ENCODE measurements at regions not wholly inside any gene's neighbourhood (a gene's known extent, or its start where the extent isn't known, plus 50 kb on each side); places are given as distances from the start of the nearest gene placed in this dataset.

DNA sequence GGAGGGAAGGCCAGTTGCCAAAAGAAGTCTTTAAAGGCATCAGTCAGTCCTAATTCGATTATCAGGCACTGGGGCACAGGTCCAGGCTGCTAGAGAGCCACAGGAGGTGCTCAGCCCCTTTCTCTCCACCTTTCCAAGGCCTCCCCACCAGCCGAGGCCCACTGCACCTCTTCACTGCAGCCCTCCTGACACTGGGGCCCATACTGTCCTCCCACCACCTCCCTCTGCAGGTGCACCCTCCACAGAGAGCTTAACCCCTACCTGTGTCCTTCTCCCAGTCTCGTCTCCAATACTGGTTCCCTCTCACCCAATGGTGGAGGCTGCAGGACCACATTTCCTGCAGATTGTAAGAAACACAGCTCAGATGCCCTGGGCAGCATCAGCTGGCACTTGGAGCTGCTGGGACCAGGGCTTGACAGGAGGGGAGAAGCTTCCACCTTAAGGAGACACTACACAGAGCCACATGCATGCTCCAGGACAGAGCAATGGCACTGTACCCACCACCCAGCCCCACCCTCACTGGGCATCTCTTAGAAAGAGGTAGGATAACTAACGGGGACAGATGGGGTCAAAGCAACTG lies 81.6 kb upstream of the PRR20G start:
- TF ChIP-seq, protein P1, sequence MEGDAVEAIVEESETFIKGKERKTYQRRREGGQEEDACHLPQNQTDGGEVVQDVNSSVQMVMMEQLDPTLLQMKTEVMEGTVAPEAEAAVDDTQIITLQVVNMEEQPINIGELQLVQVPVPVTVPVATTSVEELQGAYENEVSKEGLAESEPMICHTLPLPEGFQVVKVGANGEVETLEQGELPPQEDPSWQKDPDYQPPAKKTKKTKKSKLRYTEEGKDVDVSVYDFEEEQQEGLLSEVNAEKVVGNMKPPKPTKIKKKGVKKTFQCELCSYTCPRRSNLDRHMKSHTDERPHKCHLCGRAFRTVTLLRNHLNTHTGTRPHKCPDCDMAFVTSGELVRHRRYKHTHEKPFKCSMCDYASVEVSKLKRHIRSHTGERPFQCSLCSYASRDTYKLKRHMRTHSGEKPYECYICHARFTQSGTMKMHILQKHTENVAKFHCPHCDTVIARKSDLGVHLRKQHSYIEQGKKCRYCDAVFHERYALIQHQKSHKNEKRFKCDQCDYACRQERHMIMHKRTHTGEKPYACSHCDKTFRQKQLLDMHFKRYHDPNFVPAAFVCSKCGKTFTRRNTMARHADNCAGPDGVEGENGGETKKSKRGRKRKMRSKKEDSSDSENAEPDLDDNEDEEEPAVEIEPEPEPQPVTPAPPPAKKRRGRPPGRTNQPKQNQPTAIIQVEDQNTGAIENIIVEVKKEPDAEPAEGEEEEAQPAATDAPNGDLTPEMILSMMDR (IDR thresholded peaks at IDR 0.05; ENCODE audit: control insufficient read depth, extremely low read depth, insufficient read depth) = no peak
- DNase-seq (ENCODE audit: low read depth) = no peak
- no peak overlapping the region for H3K4me3 ChIP-seq (ENCODE audit: low read depth, low read length)

DNA sequence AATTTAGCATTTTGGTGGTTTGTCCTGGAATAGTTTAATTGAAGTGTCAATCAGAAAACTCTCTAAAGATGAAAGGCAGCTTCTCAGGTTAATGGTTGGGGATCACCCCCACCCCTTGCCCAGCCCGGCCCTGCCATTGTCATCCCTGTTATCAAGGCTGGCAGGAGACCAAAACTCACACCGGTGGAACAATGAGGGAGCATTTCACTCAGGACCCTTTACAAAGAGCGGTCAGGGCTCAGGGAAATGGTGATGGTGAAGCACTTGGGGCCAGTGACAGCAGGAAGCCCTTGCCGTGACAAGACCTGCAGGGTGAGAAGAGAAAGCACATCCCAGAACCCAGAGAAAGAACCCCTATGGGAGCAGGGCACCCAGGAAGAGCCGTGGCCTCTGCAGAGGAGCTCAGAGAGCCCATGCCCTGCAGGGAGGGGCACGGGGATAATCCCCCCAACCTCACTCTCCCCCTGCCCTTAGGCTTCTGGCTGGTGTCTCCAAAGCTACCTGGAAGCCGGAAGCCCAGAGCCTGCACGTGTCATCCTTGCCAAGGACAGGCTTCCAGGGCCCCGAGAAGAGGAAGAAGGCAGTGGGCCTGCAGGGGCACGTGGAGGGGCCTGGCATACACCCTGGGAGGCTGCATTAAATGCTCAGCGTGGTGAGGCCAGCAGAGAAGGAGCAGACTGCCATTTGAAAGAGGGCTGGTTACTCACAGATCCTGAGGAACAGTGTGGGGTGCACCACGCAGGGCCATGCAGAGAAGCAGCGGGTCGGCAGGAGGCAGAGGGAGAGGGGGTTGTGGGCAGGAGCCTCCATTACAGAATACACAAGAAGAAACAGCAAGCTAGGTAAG lies 80.6 kb upstream of the PRR20G start:
- no peak overlapping the region for H3K4me3 ChIP-seq (ENCODE audit: low read depth, low read length)
- DNase-seq (ENCODE audit: low read depth) = no peak
- TF ChIP-seq, protein P1 (IDR thresholded peaks at IDR 0.05; ENCODE audit: control insufficient read depth, extremely low read depth, insufficient read depth) = no peak

DNA sequence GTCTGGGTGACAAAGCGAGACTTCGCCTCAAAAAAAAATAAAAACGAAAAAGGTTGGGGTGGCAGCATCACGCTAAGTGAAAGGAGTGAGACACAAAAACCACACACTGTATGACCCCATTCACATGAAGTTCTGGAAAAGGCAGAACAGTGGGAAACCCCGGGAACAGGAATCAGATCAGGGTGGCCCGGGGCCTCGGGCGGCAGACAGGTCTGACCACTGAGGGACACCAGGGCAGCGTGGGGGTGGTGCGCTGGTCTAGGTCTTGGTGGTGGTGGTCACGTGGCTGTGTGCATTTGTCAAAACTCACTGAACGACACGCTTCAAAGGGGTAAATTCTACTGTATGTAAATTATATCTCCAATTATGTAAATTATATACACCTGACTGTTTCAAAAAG lies 79.7 kb upstream of the PRR20G start:
- H3K4me3 ChIP-seq (ENCODE audit: low read depth, low read length) = no peak overlapping the region
- no peak for DNase-seq (ENCODE audit: low read depth)
- TF ChIP-seq, protein P1 (IDR thresholded peaks at IDR 0.05; ENCODE audit: control insufficient read depth, extremely low read depth, insufficient read depth) = no peak

DNA sequence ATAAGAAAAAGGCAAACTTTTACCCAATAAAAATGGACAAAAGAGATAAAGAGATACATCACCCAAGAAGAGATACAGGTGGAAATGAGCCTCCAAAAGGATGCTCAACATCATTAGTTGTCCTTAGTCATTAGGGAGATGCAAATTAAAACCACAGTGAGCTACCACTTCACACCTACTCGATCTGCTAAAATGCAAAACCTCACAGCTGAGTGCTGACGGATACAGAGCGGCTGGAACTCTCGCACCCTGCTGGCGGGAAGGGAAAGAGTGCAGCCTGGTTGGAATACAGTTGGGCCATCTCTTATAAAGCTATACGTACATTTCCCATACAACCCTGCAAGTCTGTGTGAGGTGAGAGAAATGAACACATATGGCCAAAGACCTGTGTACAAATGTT lies 78.5 kb upstream of the PRR20G start:
- no peak for DNase-seq (ENCODE audit: low read depth)
- no peak overlapping the region for H3K4me3 ChIP-seq (ENCODE audit: low read depth, low read length)
- TF ChIP-seq, protein P1 (IDR thresholded peaks at IDR 0.05; ENCODE audit: control insufficient read depth, extremely low read depth, insufficient read depth) = no peak

DNA sequence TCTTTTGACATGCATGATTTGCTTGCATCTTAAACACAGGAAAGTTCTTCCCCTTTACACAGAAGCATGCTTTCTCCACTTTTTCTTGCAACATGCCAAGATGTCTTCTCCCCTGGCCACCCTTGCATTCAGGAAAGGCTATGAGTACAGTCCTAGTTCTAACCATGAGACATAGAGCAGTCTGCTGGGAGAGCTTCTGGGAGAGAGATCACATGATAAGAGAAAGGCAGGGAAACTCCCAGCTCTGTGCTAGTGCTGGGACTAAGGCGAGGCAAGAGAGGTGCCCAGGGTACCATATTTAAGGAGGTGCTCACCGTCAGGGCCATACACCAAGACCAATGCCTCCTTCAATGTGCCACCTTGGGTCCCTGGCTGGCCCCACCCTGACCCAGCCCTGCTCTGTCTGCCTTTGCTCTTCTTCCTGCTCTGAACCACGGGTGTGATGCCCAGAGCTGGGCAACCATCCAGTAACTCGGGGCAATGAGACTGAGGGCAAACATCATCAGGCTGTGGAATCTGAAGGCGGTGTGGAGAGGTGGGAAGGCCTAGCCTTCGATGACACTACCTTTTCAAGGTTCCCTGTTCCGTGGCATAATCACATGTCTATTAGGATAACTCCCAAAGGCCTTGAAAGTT lies 77.4 kb upstream of the PRR20G start:
- DNase-seq (ENCODE audit: low read depth) = no peak
- no peak overlapping the region for H3K4me3 ChIP-seq (ENCODE audit: low read depth, low read length)
- TF ChIP-seq, protein P1 (IDR thresholded peaks at IDR 0.05; ENCODE audit: control insufficient read depth, extremely low read depth, insufficient read depth) = no peak

DNA sequence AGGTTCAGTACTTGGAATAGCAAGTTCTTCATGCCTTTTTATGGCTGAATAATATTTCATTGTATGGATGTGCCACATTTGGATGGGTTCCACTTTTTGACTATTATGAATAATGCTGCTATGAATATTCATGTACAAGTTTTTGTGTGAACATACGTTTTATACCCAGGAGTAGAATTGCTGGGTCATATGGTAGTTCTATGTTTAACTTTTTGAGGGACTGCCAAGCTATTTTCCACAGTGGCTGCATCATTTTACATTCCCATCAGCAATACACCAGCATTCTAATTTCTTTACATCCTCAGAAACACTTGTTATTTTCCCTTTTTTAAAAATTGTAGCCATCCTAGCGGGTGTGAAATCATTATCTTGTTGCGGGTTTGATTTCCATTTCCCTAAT lies 76.0 kb upstream of the PRR20G start:
- TF ChIP-seq, protein P1 (IDR thresholded peaks at IDR 0.05; ENCODE audit: control insufficient read depth, extremely low read depth, insufficient read depth) = no peak
- no peak overlapping the region for H3K4me3 ChIP-seq (ENCODE audit: low read depth, low read length)
- no peak for DNase-seq (ENCODE audit: low read depth)
